Choroid plexus epithelial cell (primary cell): ENCODE measurements at regions not wholly inside any gene's neighbourhood (a gene's known extent, or its start where the extent isn't known, plus 50 kb on each side); places are given as distances from the start of the nearest gene placed in this dataset.

Experiments used
- DNase-seq: peaks from one replicate; pipeline ENCODE4 v3.0.0-alpha.2; 2010; ENCODE audit warnings: low read depth
- H3K4me3 ChIP-seq: 2 replicates; pipeline ENCODE4 v1.5.1; 2011; ENCODE audit warnings: low read depth, mild to moderate bottlenecking, control low read depth, low read length, moderate library complexity
- TF ChIP-seq, protein P1 (sequence below): conservative IDR thresholded peaks from 2 replicates; pipeline ENCODE4 v1.5.1; 2011; ENCODE audit warnings: low read depth, mild to moderate bottlenecking, control low read depth, inconsistent platforms, low read length, moderate library complexity

- DNase-seq, result no peak
- no peak overlapping the region for H3K4me3 ChIP-seq
- TF ChIP-seq, protein P1, sequence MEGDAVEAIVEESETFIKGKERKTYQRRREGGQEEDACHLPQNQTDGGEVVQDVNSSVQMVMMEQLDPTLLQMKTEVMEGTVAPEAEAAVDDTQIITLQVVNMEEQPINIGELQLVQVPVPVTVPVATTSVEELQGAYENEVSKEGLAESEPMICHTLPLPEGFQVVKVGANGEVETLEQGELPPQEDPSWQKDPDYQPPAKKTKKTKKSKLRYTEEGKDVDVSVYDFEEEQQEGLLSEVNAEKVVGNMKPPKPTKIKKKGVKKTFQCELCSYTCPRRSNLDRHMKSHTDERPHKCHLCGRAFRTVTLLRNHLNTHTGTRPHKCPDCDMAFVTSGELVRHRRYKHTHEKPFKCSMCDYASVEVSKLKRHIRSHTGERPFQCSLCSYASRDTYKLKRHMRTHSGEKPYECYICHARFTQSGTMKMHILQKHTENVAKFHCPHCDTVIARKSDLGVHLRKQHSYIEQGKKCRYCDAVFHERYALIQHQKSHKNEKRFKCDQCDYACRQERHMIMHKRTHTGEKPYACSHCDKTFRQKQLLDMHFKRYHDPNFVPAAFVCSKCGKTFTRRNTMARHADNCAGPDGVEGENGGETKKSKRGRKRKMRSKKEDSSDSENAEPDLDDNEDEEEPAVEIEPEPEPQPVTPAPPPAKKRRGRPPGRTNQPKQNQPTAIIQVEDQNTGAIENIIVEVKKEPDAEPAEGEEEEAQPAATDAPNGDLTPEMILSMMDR, result no peak
Measured at GRCh38 chr16:76796978-76797377, 394.0 kb upstream of the MON1B start.

DNA sequence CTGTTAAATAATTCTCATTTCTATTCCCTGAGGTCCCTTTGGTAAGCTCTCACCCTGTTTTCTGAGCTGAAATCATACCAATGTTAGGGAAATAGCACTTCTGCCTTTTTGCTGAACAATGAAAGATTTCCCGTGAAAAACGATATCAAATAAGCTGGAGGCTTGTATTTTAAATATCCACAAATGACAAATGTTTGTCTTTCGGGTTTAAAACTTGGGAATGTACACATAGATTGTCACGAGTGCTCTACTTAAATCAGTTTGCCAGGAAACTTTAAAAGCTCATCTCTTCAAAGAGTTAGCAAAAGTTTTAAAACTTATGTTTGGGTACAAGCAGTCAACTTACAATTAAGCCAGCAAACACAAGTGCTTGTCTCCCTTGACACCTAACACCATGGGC is 393.5 kb upstream of the MON1B start:
- TF ChIP-seq, protein P1, result no peak
- DNase-seq, result no peak
- H3K4me3 ChIP-seq, result no peak overlapping the region

DNA sequence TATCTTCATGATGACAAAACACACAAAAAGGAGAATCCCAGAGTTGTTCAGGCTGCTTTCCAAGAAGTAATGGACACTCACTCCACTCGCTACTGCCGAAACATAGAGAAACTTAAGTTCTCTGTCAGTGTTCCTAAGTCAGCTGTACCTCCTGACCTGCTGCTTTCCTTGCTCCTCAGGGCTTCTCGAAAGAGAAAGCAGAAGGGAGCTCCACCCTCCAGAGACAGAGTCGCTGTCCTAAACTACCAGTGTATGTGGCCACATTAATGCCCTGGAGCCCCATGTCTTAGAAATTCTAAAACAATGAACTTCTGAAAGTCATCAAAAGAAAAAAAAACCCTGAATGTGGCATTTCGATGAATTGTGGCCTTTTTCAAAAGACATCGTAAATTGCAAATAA is 390.8 kb upstream of the MON1B start:
- H3K4me3 ChIP-seq, result no peak overlapping the region
- no peak for DNase-seq
- TF ChIP-seq, protein P1, result no peak

- TF ChIP-seq, protein P1, result no peak
- DNase-seq, result no peak
- H3K4me3 ChIP-seq, result no peak overlapping the region
Measured at GRCh38 chr16:76801357-76801756, 389.6 kb upstream of the MON1B start.

- no peak overlapping the region for H3K4me3 ChIP-seq
- TF ChIP-seq, protein P1, result no peak
- no peak for DNase-seq
Measured at GRCh38 chr16:76816475-76816874, 374.5 kb upstream of the MON1B start.

DNA sequence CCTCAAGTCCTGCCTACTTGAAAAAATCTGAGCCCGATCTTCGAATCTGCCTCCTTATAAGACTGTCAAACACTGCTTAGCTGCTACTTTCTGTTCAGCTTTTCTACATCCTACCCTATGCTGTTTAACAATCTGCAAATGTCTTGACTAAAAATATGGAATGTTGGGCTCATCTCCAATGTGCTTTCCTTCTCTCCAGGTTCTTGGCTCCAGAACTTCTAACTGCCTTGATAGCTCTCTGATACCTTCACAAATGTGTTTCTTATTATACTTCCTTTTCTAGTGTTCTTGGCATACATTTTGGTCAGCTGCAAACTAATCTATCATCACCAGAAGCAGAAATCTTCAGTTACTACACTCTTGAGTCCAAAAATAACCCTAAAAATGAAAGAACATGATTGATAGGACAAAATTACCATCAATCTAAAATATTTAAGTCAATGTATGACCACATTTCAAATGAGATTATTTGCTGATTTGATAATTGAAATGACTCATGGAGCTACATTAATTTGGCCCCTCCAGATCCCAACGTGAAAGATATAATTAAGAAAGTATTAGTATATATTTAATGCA is 372.3 kb upstream of the MON1B start:
- TF ChIP-seq, protein P1, result no peak
- H3K4me3 ChIP-seq, result no peak overlapping the region
- DNase-seq, result no peak

GRCh38 chr16:76819226-76819916 is 371.6 kb upstream of the MON1B start:
- no peak for DNase-seq
- H3K4me3 ChIP-seq, result no peak overlapping the region
- TF ChIP-seq, protein P1, result no peak
